ENCODE measurements at regions not wholly inside any gene's neighbourhood (a gene's known extent, or its start where the extent isn't known, plus 50 kb on each side); places are given as distances from the start of the nearest gene placed in this dataset.
"Not testable (repeated sequence)": the region's sequence is repeated elsewhere in the genome, so short reads cannot be mapped to it uniquely, and the experiment has no call there.

- not testable (repeated sequence) for H3K27ac ChIP-seq (replicated peaks; ENCODE audit: low read length); DNase-seq (ENCODE audit: low spot score); H2BK12ac ChIP-seq (ENCODE audit: low read length); H3K4me2 ChIP-seq (ENCODE audit: insufficient read depth, low read length, poor library complexity, severe bottlenecking); H2AK5ac ChIP-seq (ENCODE audit: low read depth, low read length); H4K91ac ChIP-seq (ENCODE audit: low read depth, low read length, poor library complexity); H3K9me3 ChIP-seq (replicated peaks in 1 of 2; ENCODE audit: control insufficient read depth in 2 of 2, insufficient read depth in 1 of 2, low read depth in 1 of 2, low read length in 2 of 2); H3K4ac ChIP-seq (ENCODE audit: low read length); H2AFZ ChIP-seq (ENCODE audit: low read length); H3K4me1 ChIP-seq (ENCODE audit: control insufficient read depth in 2 of 2, insufficient read depth in 1 of 2, low read depth in 1 of 2, low read length in 2 of 2); H3K79me1 ChIP-seq (ENCODE audit: low read depth, low read length); H3K14ac ChIP-seq (ENCODE audit: low read length); H3K9ac ChIP-seq (ENCODE audit: low read depth, low read length, poor library complexity); H2BK15ac ChIP-seq (ENCODE audit: low read length); H4K8ac ChIP-seq (ENCODE audit: low read depth, low read length); H3K4me3 ChIP-seq (ENCODE audit: low read length in 2 of 2); H3K23ac ChIP-seq (ENCODE audit: low read depth, low read length, poor library complexity); H3K18ac ChIP-seq (ENCODE audit: low read length); H2BK5ac ChIP-seq (ENCODE audit: low read length); H2BK120ac ChIP-seq (ENCODE audit: low read depth, low read length); H3K27me3 ChIP-seq (ENCODE audit: control insufficient read depth in 3 of 3, insufficient read depth in 3 of 3, low read depth in 1 of 3, low read length in 3 of 3); H3K36me3 ChIP-seq (replicated peaks in 1 of 2; ENCODE audit: control insufficient read depth in 2 of 2, insufficient read depth in 2 of 2, low read length in 2 of 2)
- WGBS, 2 donors (ENCODE audit: extremely low coverage in 2 of 2, insufficient read length in 2 of 2, insufficient replicate concordance in 1 of 2) = no CpG with 5 or more reads among the region's 2 CpGs
Observed at GRCh38 chr3:72064727-72065126, 279.8 kb upstream of the PROK2 start.

GRCh38 chr3:72062017-72062416 lies 277.1 kb upstream of the PROK2 start:
- DNase-seq (ENCODE audit: low spot score) = no peak
- no peaks in the 10 kb centered on the region for H3K36me3 ChIP-seq (replicated peaks in 1 of 2; ENCODE audit: control insufficient read depth in 2 of 2, insufficient read depth in 2 of 2, low read length in 2 of 2)
- no CpG with 5 or more reads among the region's 1 CpG for WGBS, 2 donors (ENCODE audit: extremely low coverage in 2 of 2, insufficient read length in 2 of 2, insufficient replicate concordance in 1 of 2)
- H3K9ac ChIP-seq (ENCODE audit: low read depth, low read length, poor library complexity) = no peak overlapping the region
- no peak overlapping the region for H3K4ac ChIP-seq (ENCODE audit: low read length)
- H2BK15ac ChIP-seq (ENCODE audit: low read length) = no peak overlapping the region
- no peaks in the 10 kb centered on the region for H3K4me1 ChIP-seq (ENCODE audit: control insufficient read depth in 2 of 2, insufficient read depth in 1 of 2, low read depth in 1 of 2, low read length in 2 of 2)
- H3K4me3 ChIP-seq (ENCODE audit: low read length in 2 of 2) = no peak overlapping the region
- H4K8ac ChIP-seq (ENCODE audit: low read depth, low read length) = no peak overlapping the region
- H3K14ac ChIP-seq (ENCODE audit: low read length) = no peak overlapping the region
- H3K18ac ChIP-seq (ENCODE audit: low read length) = no peak overlapping the region
- H3K27me3 ChIP-seq (ENCODE audit: control insufficient read depth in 3 of 3, insufficient read depth in 3 of 3, low read depth in 1 of 3, low read length in 3 of 3) = no peaks in the 10 kb centered on the region
- no peak overlapping the region for H2BK12ac ChIP-seq (ENCODE audit: low read length)
- no peak overlapping the region for H2BK5ac ChIP-seq (ENCODE audit: low read length)
- H4K91ac ChIP-seq (ENCODE audit: low read depth, low read length, poor library complexity) = no peak overlapping the region
- no peak overlapping the region for H2AK5ac ChIP-seq (ENCODE audit: low read depth, low read length)
- H3K4me2 ChIP-seq (ENCODE audit: insufficient read depth, low read length, poor library complexity, severe bottlenecking) = no peak overlapping the region
- no peak overlapping the region for H2AFZ ChIP-seq (ENCODE audit: low read length)
- H3K23ac ChIP-seq (ENCODE audit: low read depth, low read length, poor library complexity) = no peak overlapping the region
- H3K79me1 ChIP-seq (ENCODE audit: low read depth, low read length) = no peaks in the 10 kb centered on the region
- H3K9me3 ChIP-seq (replicated peaks in 1 of 2; ENCODE audit: control insufficient read depth in 2 of 2, insufficient read depth in 1 of 2, low read depth in 1 of 2, low read length in 2 of 2) = no peaks in the 10 kb centered on the region
- H3K27ac ChIP-seq (replicated peaks; ENCODE audit: low read length) = no peak overlapping the region
- no peak overlapping the region for H2BK120ac ChIP-seq (ENCODE audit: low read depth, low read length)

GRCh38 chr3:72060447-72061034 lies 275.6 kb upstream of the PROK2 start:
- H3K36me3 ChIP-seq (replicated peaks in 1 of 2; ENCODE audit: control insufficient read depth in 2 of 2, insufficient read depth in 2 of 2, low read length in 2 of 2) = no peaks in the 10 kb centered on the region
- no peak overlapping the region for H3K9ac ChIP-seq (ENCODE audit: low read depth, low read length, poor library complexity)
- no peak overlapping the region for H3K18ac ChIP-seq (ENCODE audit: low read length)
- H3K27me3 ChIP-seq (ENCODE audit: control insufficient read depth in 3 of 3, insufficient read depth in 3 of 3, low read depth in 1 of 3, low read length in 3 of 3) = no peaks in the 10 kb centered on the region
- no peak overlapping the region for H2BK15ac ChIP-seq (ENCODE audit: low read length)
- no peak overlapping the region for H4K91ac ChIP-seq (ENCODE audit: low read depth, low read length, poor library complexity)
- H2BK5ac ChIP-seq (ENCODE audit: low read length) = no peak overlapping the region
- no peak overlapping the region for H3K14ac ChIP-seq (ENCODE audit: low read length)
- H3K4me1 ChIP-seq (ENCODE audit: control insufficient read depth in 2 of 2, insufficient read depth in 1 of 2, low read depth in 1 of 2, low read length in 2 of 2) = no peaks in the 10 kb centered on the region
- H2AK5ac ChIP-seq (ENCODE audit: low read depth, low read length) = no peak overlapping the region
- no CpG with 5 or more reads among the region's 5 CpGs for WGBS, 2 donors (ENCODE audit: extremely low coverage in 2 of 2, insufficient read length in 2 of 2, insufficient replicate concordance in 1 of 2)
- no peak overlapping the region for H3K23ac ChIP-seq (ENCODE audit: low read depth, low read length, poor library complexity)
- H3K9me3 ChIP-seq (replicated peaks in 1 of 2; ENCODE audit: control insufficient read depth in 2 of 2, insufficient read depth in 1 of 2, low read depth in 1 of 2, low read length in 2 of 2) = no peaks in the 10 kb centered on the region
- H3K4me3 ChIP-seq (ENCODE audit: low read length in 2 of 2) = no peak overlapping the region
- no peaks in the 10 kb centered on the region for H3K79me1 ChIP-seq (ENCODE audit: low read depth, low read length)
- DNase-seq (ENCODE audit: low spot score) = no peak
- H3K4ac ChIP-seq (ENCODE audit: low read length) = no peak overlapping the region
- no peak overlapping the region for H4K8ac ChIP-seq (ENCODE audit: low read depth, low read length)
- H2BK12ac ChIP-seq (ENCODE audit: low read length) = no peak overlapping the region
- H2AFZ ChIP-seq (ENCODE audit: low read length) = no peak overlapping the region
- no peak overlapping the region for H2BK120ac ChIP-seq (ENCODE audit: low read depth, low read length)
- H3K4me2 ChIP-seq (ENCODE audit: insufficient read depth, low read length, poor library complexity, severe bottlenecking) = no peak overlapping the region
- no peak overlapping the region for H3K27ac ChIP-seq (replicated peaks; ENCODE audit: low read length)

- Histone ChIP-seq H2BK12ac (ENCODE audit: low read length) (no peak overlapping the region), H2AK5ac (ENCODE audit: low read depth, low read length) (no peak overlapping the region), H3K14ac (ENCODE audit: low read length) (no peak overlapping the region), H3K9me3 (replicated peaks in 1 of 2; ENCODE audit: control insufficient read depth in 2 of 2, insufficient read depth in 1 of 2, low read depth in 1 of 2, low read length in 2 of 2) (no peaks in the 10 kb centered on the region), H3K27ac (replicated peaks; ENCODE audit: low read length) (no peak overlapping the region), H4K8ac (ENCODE audit: low read depth, low read length) (no peak overlapping the region), H3K4me1 (ENCODE audit: control insufficient read depth in 2 of 2, insufficient read depth in 1 of 2, low read depth in 1 of 2, low read length in 2 of 2) (no peaks in the 10 kb centered on the region), H4K91ac (ENCODE audit: low read depth, low read length, poor library complexity) (no peak overlapping the region), H2BK15ac (ENCODE audit: low read length) (no peak overlapping the region), H3K9ac (ENCODE audit: low read depth, low read length, poor library complexity) (no peak overlapping the region), H3K18ac (ENCODE audit: low read length) (no peak overlapping the region), H3K23ac (ENCODE audit: low read depth, low read length, poor library complexity) (no peak overlapping the region), H3K27me3 (ENCODE audit: control insufficient read depth in 3 of 3, insufficient read depth in 3 of 3, low read depth in 1 of 3, low read length in 3 of 3) (no peaks in the 10 kb centered on the region), H3K4ac (ENCODE audit: low read length) (no peak overlapping the region), H2BK120ac (ENCODE audit: low read depth, low read length) (no peak overlapping the region), H3K36me3 (replicated peaks in 1 of 2; ENCODE audit: control insufficient read depth in 2 of 2, insufficient read depth in 2 of 2, low read length in 2 of 2) (no peaks in the 10 kb centered on the region), H3K4me2 (ENCODE audit: insufficient read depth, low read length, poor library complexity, severe bottlenecking) (no peak overlapping the region), H3K4me3 (ENCODE audit: low read length in 2 of 2) (no peak overlapping the region), H2AFZ (ENCODE audit: low read length) (no peak overlapping the region), H2BK5ac (ENCODE audit: low read length) (no peak overlapping the region), H3K79me1 (ENCODE audit: low read depth, low read length) (no peaks in the 10 kb centered on the region)
- no peak for DNase-seq (ENCODE audit: low spot score)
- no CpG with 5 or more reads among the region's 9 CpGs for WGBS, 2 donors (ENCODE audit: extremely low coverage in 2 of 2, insufficient read length in 2 of 2, insufficient replicate concordance in 1 of 2)
Observed at GRCh38 chr3:72058493-72059081, 273.6 kb upstream of the PROK2 start.

Measured in neuronal stem cell (in vitro differentiated cells).